ENCODE measurements at regions not wholly inside any gene's neighbourhood (a gene's known extent, or its start where the extent isn't known, plus 50 kb on each side); places are given as distances from the start of the nearest gene placed in this dataset.

GRCh38 chr1:80249699-80250098 lies 1243.2 kb upstream of the ADGRL4 start:
- Histone ChIP-seq H3K4me1 (ENCODE audit: insufficient read depth, low read length) (no peaks in the 10 kb centered on the region), H4K20me1 (ENCODE audit: insufficient read depth, low read length) (no peaks in the 10 kb centered on the region), H3K27me3 (ENCODE audit: control insufficient read depth in 1 of 2, insufficient read depth in 2 of 2, low read length in 2 of 2) (no peaks in the 10 kb centered on the region; a peak in 1 of 5 replicates), H3K27ac (ENCODE audit: extremely low read length, insufficient read depth, low read length) (no peak overlapping the region), H3K36me3 (replicated peaks in 1 of 2; ENCODE audit: control insufficient read depth in 1 of 2, insufficient read depth in 2 of 2, low read length in 2 of 2) (no peaks in the 10 kb centered on the region), H3K4me3 (replicated peaks in 1 of 3; ENCODE audit: insufficient read depth in 1 of 3, low read depth in 2 of 3, low read length in 3 of 3) (no peak overlapping the region), H3K9ac (ENCODE audit: insufficient read depth, low read depth, low read length) (no peak overlapping the region), H3K9me3 (ENCODE audit: low read length) (peaks cover 80% of the 10 kb centered on the region), H3K79me2 (ENCODE audit: insufficient read depth, low read length) (no peaks in the 10 kb centered on the region), H2AFZ (ENCODE audit: low read length) (no peak overlapping the region), H3K4me2 (ENCODE audit: low read depth, low read length) (no peak overlapping the region)
- ChIA-PET CTCF (ENCODE audit: low intra/inter-chr PET ratio, low total read pairs) (no interaction called here), POLR2A (no interaction called here)
- FAIRE-seq: no peak
- DNase-seq (ENCODE audit: low spot score): no peak
- no peak for ATAC-seq
- WGBS (ENCODE audit: low lambda C conversion rate): no CpG with 5 or more reads among the region's 1 CpG
- BruUV-seq (replicated peaks): no TSS peak
- intact Hi-C loops (cut with micrococcal nuclease; ENCODE audit: unreplicated experiment) (no loop called here), in situ Hi-C loops (cut with HindIII; ENCODE audit: extremely low pct_ligation_motif_present, low pct_unique_long_range_greater_than_20kb) (no loop called here)
- TF ChIP-seq ZNF660 (CRISPR knock-in tag; IDR thresholded peaks at IDR 0.05; ENCODE audit: borderline replicate concordance, low read depth) (no peak), ZNF543 (CRISPR knock-in tag; IDR thresholded peaks at IDR 0.05) (no peak), ZNF17 (CRISPR knock-in tag; IDR thresholded peaks at IDR 0.05) (no peak), PHB2 (IDR thresholded peaks at IDR 0.05; ENCODE audit: partially characterized antibody) (no peak), AGO1 (IDR thresholded peaks at IDR 0.05; ENCODE audit: low read depth, low read length, poor library complexity, severe bottlenecking) (no peak), PAX8 (CRISPR knock-in tag; IDR thresholded peaks at IDR 0.05; ENCODE audit: borderline replicate concordance) (no peak), ZBTB2 (CRISPR knock-in tag; IDR thresholded peaks at IDR 0.05; ENCODE audit: low read depth) (no peak), TEAD3 (CRISPR knock-in tag; optimal IDR thresholded peaks at IDR 0.05; ENCODE audit: borderline replicate concordance) (no peak), ZNF121 (CRISPR knock-in tag; IDR thresholded peaks at IDR 0.05) (no peak), HNRNPK (IDR thresholded peaks at IDR 0.05; ENCODE audit: low read depth, low read length, poor library complexity, severe bottlenecking) (no peak), NFE2L2 (IDR thresholded peaks at IDR 0.05; ENCODE audit: low read length) (no peak), ZNF768 (CRISPR knock-in tag; IDR thresholded peaks at IDR 0.05) (no peak)
- TF ChIP-seq, protein P1, sequence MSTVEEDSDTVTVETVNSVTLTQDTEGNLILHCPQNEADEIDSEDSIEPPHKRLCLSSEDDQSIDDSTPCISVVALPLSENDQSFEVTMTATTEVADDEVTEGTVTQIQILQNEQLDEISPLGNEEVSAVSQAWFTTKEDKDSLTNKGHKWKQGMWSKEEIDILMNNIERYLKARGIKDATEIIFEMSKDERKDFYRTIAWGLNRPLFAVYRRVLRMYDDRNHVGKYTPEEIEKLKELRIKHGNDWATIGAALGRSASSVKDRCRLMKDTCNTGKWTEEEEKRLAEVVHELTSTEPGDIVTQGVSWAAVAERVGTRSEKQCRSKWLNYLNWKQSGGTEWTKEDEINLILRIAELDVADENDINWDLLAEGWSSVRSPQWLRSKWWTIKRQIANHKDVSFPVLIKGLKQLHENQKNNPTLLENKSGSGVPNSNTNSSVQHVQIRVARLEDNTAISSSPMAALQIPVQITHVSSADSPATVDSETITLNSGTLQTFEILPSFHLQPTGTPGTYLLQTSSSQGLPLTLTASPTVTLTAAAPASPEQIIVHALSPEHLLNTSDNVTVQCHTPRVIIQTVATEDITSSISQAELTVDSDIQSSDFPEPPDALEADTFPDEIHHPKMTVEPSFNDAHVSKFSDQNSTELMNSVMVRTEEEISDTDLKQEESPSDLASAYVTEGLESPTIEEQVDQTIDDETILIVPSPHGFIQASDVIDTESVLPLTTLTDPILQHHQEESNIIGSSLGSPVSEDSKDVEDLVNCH (CRISPR knock-in tag; IDR thresholded peaks at IDR 0.05): no peak
- TF ChIP-seq, protein P2, sequence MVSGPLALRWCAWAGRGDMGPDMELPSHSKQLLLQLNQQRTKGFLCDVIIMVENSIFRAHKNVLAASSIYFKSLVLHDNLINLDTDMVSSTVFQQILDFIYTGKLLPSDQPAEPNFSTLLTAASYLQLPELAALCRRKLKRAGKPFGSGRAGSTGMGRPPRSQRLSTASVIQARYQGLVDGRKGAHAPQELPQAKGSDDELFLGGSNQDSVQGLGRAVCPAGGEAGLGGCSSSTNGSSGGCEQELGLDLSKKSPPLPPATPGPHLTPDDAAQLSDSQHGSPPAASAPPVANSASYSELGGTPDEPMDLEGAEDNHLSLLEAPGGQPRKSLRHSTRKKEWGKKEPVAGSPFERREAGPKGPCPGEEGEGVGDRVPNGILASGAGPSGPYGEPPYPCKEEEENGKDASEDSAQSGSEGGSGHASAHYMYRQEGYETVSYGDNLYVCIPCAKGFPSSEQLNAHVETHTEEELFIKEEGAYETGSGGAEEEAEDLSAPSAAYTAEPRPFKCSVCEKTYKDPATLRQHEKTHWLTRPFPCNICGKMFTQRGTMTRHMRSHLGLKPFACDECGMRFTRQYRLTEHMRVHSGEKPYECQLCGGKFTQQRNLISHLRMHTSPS (CRISPR knock-in tag; IDR thresholded peaks at IDR 0.05; ENCODE audit: low read depth): no peak
- TF ChIP-seq, protein P3, sequence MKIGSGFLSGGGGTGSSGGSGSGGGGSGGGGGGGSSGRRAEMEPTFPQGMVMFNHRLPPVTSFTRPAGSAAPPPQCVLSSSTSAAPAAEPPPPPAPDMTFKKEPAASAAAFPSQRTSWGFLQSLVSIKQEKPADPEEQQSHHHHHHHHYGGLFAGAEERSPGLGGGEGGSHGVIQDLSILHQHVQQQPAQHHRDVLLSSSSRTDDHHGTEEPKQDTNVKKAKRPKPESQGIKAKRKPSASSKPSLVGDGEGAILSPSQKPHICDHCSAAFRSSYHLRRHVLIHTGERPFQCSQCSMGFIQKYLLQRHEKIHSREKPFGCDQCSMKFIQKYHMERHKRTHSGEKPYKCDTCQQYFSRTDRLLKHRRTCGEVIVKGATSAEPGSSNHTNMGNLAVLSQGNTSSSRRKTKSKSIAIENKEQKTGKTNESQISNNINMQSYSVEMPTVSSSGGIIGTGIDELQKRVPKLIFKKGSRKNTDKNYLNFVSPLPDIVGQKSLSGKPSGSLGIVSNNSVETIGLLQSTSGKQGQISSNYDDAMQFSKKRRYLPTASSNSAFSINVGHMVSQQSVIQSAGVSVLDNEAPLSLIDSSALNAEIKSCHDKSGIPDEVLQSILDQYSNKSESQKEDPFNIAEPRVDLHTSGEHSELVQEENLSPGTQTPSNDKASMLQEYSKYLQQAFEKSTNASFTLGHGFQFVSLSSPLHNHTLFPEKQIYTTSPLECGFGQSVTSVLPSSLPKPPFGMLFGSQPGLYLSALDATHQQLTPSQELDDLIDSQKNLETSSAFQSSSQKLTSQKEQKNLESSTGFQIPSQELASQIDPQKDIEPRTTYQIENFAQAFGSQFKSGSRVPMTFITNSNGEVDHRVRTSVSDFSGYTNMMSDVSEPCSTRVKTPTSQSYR (CRISPR knock-in tag; IDR thresholded peaks at IDR 0.05; ENCODE audit: borderline replicate concordance): no peak
- TF ChIP-seq, protein P4, sequence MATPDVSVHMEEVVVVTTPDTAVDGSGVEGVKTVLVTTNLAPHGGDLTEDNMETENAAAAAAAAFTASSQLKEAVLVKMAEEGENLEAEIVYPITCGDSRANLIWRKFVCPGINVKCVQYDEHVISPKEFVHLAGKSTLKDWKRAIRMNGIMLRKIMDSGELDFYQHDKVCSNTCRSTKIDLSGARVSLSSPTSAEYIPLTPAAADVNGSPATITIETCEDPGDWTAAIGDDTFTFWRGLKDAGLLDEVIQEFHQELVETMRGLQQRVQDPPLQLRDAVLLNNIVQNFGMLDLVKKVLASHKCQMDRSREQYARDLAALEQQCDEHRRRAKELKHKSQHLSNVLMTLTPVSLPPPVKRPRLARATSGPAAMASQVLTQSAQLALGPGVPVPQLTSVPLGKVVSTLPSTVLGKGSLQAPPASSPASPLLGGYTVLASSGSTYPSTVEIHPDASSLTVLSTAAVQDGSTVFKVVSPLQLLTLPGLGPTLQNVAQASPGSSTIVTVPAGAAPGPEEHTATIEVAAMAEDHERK (CRISPR knock-in tag; IDR thresholded peaks at IDR 0.05; ENCODE audit: low read depth): no peak

Data from HepG2 (cell line).